Prostate gland (tissue), 2 donors: ENCODE measurements at regions not wholly inside any gene's neighbourhood (a gene's known extent, or its start where the extent isn't known, plus 50 kb on each side); places are given as distances from the start of the nearest gene placed in this dataset.

Experiments used
- CTCF ChIP-seq, 4 experiments: fragments of 200-600 bp in 2 of 4; fragments of 450-650 bp in 2 of 4; sonication (generic) in 2 of 4; IDR thresholded peaks; 1 replicate in 3 of 4; 2 replicates in 1 of 4; pipeline ENCODE4 v1.5.1; 2016 to 2019; ENCODE audit warnings: antibody characterized with exemption in 4 of 4, mild to moderate bottlenecking in 2 of 4, moderate library complexity in 2 of 4
- POLR2AphosphoS5 ChIP-seq: sonication (generic); formaldehyde crosslinking; IDR thresholded peaks from one replicate; pipeline ENCODE4 v1.6.1; 2017; ENCODE audit warnings: antibody characterized with exemption

- TF ChIP-seq POLR2AphosphoS5, result no peak
- no peak for TF ChIP-seq CTCF (IDR thresholded peaks at IDR 0.05)
Observed at GRCh38 chr4:173860094-173860493, 330.1 kb upstream of the HAND2 start.
